Stimulated activated memory B cell treated with anti-CD40 and anti-IgM and Interleukin-4, amounts not matched to agents 10 μg/mL and 1 μg/mL and 100 μg/mL, for 72 hours (primary cell): ENCODE measurements at regions not wholly inside any gene's neighbourhood (a gene's known extent, or its start where the extent isn't known, plus 50 kb on each side); places are given as distances from the start of the nearest gene placed in this dataset.

Experiments
- ATAC-seq: fragments of 150-1000 bp; cut with Tn5 transposase; 2 replicates; pipeline ENCODE4 v1.10.0; 2021
- H3K27ac Mint-ChIP-seq: one replicate; pipeline ENCODE4 v1.8.0; 2022; ENCODE audit warnings: mild to moderate bottlenecking, mixed read lengths
- H3K27me3 Mint-ChIP-seq: one replicate; pipeline ENCODE4 v1.8.0; 2022; ENCODE audit warnings: mixed read lengths
- H3K36me3 Mint-ChIP-seq: one replicate; pipeline ENCODE4 v1.8.0; 2022; ENCODE audit warnings: mixed read lengths
- H3K4me1 Mint-ChIP-seq: one replicate; pipeline ENCODE4 v1.8.0; 2022; ENCODE audit warnings: mixed read lengths
- H3K4me3 Mint-ChIP-seq: one replicate; pipeline ENCODE4 v1.8.0; 2022; ENCODE audit warnings: mild to moderate bottlenecking, moderate library complexity, mixed read lengths
- H3K9me3 Mint-ChIP-seq: one replicate; pipeline ENCODE4 v1.8.0; 2022; ENCODE audit warnings: mixed read lengths

DNA sequence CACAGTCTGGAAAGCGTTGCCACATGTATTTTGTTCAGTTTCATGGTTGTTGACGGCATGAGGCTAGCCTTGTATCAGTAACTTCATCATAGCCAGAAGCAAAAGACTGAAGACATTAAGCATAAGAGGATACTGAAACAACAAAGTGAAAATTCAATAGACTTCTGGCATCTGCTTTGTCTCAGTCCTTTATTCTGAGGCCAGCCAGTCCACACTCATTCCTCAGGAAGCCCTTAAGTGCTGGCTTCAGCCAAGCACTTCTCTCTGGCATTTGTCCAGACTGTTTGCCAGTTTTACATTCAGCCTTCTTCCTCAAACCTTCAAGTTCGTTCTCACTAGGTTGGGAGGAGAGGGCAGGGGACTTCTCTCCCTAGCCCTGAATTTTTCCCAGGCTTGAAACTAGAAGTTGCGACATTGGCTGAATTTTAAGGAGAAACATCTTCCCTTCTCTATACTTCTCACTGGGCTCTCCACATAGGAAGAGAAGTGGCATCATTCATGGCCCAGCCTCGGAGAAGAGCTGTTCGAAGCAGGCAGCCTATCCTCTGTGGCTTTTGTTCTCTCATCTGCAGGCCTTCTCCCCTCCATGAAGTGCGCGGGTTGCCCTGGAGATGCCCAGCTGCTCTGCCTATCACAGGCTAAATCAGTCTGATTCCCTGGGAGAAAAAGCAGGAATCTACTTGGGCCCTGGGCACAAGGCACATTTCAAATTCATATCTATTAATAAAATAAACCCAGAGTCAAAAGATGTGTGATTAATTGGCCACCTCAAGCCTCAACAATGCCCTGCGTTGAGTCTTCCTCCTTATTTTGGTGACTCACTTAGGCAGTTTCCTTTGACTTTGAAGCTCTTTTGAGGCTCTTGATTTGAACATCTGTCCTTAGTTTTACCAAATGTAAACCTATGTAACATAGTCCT lies 130.9 kb upstream of the PLEKHA5 start:
- no peaks in the 10 kb centered on the region for H3K36me3 Mint-ChIP-seq
- no peak overlapping the region for H3K4me3 Mint-ChIP-seq

GRCh38 chr12:19000836-19001235 lies 128.7 kb upstream of the PLEKHA5 start:
- Mint-ChIP-seq H3K27me3 (no peaks in the 10 kb centered on the region), H3K27ac (no peak overlapping the region), H3K4me1 (no peaks in the 10 kb centered on the region), H3K9me3 (peaks cover 4% of the 10 kb centered on the region), H3K4me3 (no peak overlapping the region), H3K36me3 (no peaks in the 10 kb centered on the region)
- ATAC-seq = no peak

More for the DNA sequence above, 130.9 kb upstream of the PLEKHA5 start:
- H3K27me3 Mint-ChIP-seq = no peaks in the 10 kb centered on the region
- no peaks in the 10 kb centered on the region for H3K4me1 Mint-ChIP-seq
- peaks cover 8% of the 10 kb centered on the region for H3K9me3 Mint-ChIP-seq
- H3K27ac Mint-ChIP-seq = no peak overlapping the region
- no peak for ATAC-seq

DNA sequence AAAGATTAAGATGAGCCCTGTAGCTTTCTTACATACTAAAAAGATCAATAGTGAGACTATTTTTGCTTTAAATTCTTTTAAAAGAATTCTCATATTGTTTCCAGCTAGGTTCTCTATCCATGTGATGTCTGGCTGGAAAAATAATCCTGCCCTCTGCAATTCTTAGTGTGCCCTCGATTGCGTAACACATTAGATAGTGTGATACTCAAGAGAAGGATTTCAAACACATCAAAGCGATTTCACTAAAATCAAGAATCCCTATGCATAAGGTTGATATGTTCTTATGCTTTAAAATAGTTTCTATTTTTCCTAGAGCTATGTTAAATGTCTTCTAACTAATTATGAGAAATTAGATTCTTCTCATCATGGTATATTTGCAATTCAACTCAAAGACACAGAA lies 127.3 kb upstream of the PLEKHA5 start:
- peaks cover 4% of the 10 kb centered on the region for H3K9me3 Mint-ChIP-seq

DNA sequence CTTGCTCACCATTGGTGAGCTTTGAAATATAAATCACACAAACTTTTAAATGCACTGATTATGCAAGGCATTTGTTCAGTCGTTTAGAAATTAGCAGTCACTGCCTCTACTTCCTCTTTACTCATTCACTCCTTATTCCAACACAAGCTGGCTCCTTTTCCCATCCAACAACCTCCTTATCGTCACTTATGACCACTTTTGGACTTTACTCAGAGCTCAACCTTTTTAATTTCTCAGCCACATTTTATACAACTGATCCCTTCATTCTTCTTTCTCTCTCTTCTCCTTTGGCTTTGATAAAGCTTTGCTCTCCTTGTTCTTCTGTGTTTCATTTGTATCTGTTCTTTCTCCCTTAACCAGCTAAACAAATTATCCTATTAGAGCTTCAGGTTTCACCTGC lies 126.4 kb upstream of the PLEKHA5 start:
- Mint-ChIP-seq H3K27ac (no peak overlapping the region), H3K36me3 (no peaks in the 10 kb centered on the region), H3K27me3 (no peaks in the 10 kb centered on the region), H3K4me3 (no peak overlapping the region), H3K9me3 (peaks cover under 1% of the 10 kb centered on the region), H3K4me1 (no peaks in the 10 kb centered on the region)
- ATAC-seq = no peak

More for the DNA sequence above, 127.3 kb upstream of the PLEKHA5 start:
- Mint-ChIP-seq H3K4me3 (no peak overlapping the region), H3K27me3 (no peaks in the 10 kb centered on the region), H3K27ac (no peak overlapping the region), H3K36me3 (no peaks in the 10 kb centered on the region), H3K4me1 (no peaks in the 10 kb centered on the region)
- no peak for ATAC-seq

GRCh38 chr12:19003987-19004619 lies 125.4 kb upstream of the PLEKHA5 start:
- Mint-ChIP-seq H3K36me3 (no peaks in the 10 kb centered on the region), H3K9me3 (no peaks in the 10 kb centered on the region), H3K4me3 (no peak overlapping the region), H3K4me1 (no peaks in the 10 kb centered on the region), H3K27me3 (no peaks in the 10 kb centered on the region), H3K27ac (no peak overlapping the region)
- ATAC-seq = no peak

DNA sequence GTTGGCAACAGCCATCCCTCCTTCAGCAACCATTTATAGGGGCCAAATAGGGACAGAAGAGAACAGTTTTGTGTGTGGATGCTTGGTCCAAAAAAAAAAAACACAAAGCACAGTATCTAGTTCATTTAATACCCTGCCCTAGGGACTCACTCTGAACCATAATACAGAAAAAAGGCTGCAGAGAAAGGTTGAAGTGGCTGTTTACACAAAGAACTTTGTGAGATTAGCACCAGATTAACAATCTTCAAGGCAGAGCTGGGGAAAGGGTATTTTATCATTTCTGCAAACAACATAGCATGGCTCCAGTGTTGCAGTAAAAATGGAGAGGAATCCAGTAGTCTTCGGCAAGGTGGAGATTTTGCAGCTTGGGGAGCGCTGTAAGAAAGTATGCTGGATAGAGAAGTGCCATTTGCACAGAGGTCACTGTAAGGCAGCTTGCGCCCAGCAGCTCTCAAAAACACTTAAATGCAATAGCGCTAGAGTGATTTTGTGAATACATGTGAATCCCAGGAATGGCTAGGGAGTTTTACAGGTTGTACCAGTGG lies 124.2 kb upstream of the PLEKHA5 start:
- ATAC-seq = no peak

GRCh38 chr12:19006626-19007137 lies 122.9 kb upstream of the PLEKHA5 start:
- no peaks in the 10 kb centered on the region for H3K36me3 Mint-ChIP-seq
- peaks cover 3% of the 10 kb centered on the region for H3K9me3 Mint-ChIP-seq
- H3K4me3 Mint-ChIP-seq = no peak overlapping the region
- no peak overlapping the region for H3K27ac Mint-ChIP-seq
- ATAC-seq = no peak
- H3K4me1 Mint-ChIP-seq = no peaks in the 10 kb centered on the region
- H3K27me3 Mint-ChIP-seq = no peaks in the 10 kb centered on the region

More for the DNA sequence above, 124.2 kb upstream of the PLEKHA5 start:
- Mint-ChIP-seq H3K4me3 (no peak overlapping the region), H3K4me1 (no peaks in the 10 kb centered on the region), H3K27me3 (no peaks in the 10 kb centered on the region), H3K36me3 (no peaks in the 10 kb centered on the region), H3K9me3 (no peaks in the 10 kb centered on the region), H3K27ac (no peak overlapping the region)

GRCh38 chr12:19008102-19008501 lies 121.4 kb upstream of the PLEKHA5 start:
- ATAC-seq = no peak
- no peak overlapping the region for H3K4me3 Mint-ChIP-seq
- no peaks in the 10 kb centered on the region for H3K4me1 Mint-ChIP-seq
- H3K27ac Mint-ChIP-seq = no peak overlapping the region
- no peaks in the 10 kb centered on the region for H3K27me3 Mint-ChIP-seq
- no peaks in the 10 kb centered on the region for H3K36me3 Mint-ChIP-seq
- peaks cover 3% of the 10 kb centered on the region for H3K9me3 Mint-ChIP-seq

DNA sequence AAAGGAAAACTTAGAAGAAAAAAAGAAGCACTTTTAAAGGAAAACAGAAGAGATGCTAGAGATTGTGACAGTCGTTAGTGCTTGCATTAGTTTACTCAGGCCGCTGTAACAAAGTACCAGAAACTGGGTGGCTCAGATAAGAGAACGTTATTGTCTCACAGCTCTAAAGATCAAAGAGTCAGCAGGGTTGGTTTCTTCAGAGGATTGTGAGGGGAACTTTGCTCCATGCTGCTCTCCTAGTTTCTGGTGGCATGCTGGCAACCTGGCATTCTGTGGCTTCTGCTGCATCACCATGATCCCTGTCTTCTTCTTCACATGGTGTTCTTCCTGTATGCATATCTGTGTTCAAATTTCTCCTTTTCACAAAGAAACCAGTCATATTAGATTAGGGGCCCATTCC lies 119.4 kb upstream of the PLEKHA5 start:
- Mint-ChIP-seq H3K36me3 (no peaks in the 10 kb centered on the region), H3K27me3 (no peaks in the 10 kb centered on the region), H3K4me3 (no peak overlapping the region), H3K27ac (no peak overlapping the region), H3K9me3 (peaks cover 3% of the 10 kb centered on the region), H3K4me1 (no peaks in the 10 kb centered on the region)
- no peak for ATAC-seq

DNA sequence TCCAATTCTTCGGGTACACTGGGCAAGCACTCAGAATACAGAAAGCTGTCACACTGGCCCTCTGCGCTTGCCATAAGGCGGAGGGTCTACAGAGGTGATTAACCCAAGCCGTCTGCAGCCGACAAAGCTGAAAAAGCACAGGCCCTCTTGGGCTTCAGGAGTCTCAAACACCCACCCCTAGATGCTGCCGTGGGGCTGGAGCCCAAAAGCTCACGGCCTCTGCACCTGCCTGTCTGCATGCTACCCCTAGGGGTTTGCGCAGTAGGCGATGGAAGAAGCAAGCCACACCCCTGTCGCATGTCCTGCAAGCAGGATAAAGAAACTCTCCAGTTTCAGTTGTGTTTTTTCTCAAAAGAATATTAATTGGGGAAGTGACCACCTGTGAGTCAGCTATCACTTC lies 118.8 kb upstream of the PLEKHA5 start:
- no peaks in the 10 kb centered on the region for H3K36me3 Mint-ChIP-seq
- H3K4me1 Mint-ChIP-seq = no peaks in the 10 kb centered on the region
- no peaks in the 10 kb centered on the region for H3K27me3 Mint-ChIP-seq
- H3K9me3 Mint-ChIP-seq = peaks cover 3% of the 10 kb centered on the region
- no peak overlapping the region for H3K27ac Mint-ChIP-seq
- ATAC-seq = no peak
- no peak overlapping the region for H3K4me3 Mint-ChIP-seq

DNA sequence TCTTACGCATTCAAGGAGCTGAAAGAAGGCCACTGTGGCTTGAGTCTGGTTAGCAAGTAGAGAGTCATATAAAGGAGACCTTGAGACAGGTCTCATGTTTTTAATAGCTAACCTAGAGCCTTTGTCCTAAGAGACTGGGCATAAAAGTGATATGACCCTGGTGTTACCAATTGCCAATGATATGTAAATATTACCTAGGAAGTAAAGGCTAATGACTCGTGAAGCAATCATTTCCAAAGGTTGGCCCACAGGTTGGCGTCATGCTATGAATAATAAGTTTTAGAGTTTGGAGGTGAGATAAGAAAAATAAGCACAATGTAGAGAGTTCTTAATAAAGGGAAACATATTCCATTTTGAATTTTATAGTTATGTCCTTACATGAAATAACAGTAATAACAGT lies 116.6 kb upstream of the PLEKHA5 start:
- Mint-ChIP-seq H3K36me3 (no peaks in the 10 kb centered on the region), H3K27me3 (no peaks in the 10 kb centered on the region), H3K4me3 (no peak overlapping the region), H3K9me3 (peaks cover 3% of the 10 kb centered on the region), H3K27ac (no peak overlapping the region), H3K4me1 (no peaks in the 10 kb centered on the region)
- no peak for ATAC-seq

- Mint-ChIP-seq H3K27me3 (no peaks in the 10 kb centered on the region), H3K36me3 (no peaks in the 10 kb centered on the region)
Measured at GRCh38 chr12:19014240-19014639, 115.3 kb upstream of the PLEKHA5 start.

DNA sequence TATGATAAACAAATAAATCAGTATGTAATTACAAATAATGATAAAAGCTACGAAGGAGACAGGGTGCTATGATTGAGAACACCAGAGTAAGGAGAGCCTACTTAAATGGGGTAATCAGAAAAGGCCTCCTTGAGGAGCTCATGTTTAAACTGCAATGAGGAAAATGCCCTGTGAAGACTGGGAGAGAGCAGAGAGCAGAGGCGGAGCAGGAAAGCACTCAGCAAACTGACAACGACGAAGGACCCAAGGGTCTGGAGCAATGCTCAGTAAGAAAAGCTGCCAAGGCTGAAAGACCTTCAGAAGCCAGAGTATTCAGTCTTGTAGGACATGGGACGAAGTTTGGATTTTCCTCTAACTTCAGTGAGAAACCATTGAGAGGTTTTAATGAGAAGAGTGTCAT lies 114.2 kb upstream of the PLEKHA5 start:
- no peak overlapping the region for H3K4me3 Mint-ChIP-seq
- no peak overlapping the region for H3K27ac Mint-ChIP-seq
- no peaks in the 10 kb centered on the region for H3K4me1 Mint-ChIP-seq

More at GRCh38 chr12:19014240-19014639, 115.3 kb upstream of the PLEKHA5 start:
- no peak overlapping the region for H3K27ac Mint-ChIP-seq
- no peaks in the 10 kb centered on the region for H3K4me1 Mint-ChIP-seq
- no peak for ATAC-seq
- H3K9me3 Mint-ChIP-seq = peaks cover 7% of the 10 kb centered on the region
- H3K4me3 Mint-ChIP-seq = no peak overlapping the region

GRCh38 chr12:19018302-19018970 lies 111.1 kb upstream of the PLEKHA5 start:
- Mint-ChIP-seq H3K9me3 (peaks cover 4% of the 10 kb centered on the region), H3K27ac (no peak overlapping the region), H3K27me3 (no peaks in the 10 kb centered on the region), H3K4me1 (no peaks in the 10 kb centered on the region), H3K36me3 (no peaks in the 10 kb centered on the region), H3K4me3 (no peak overlapping the region)
- no peak for ATAC-seq

More for the DNA sequence above, 114.2 kb upstream of the PLEKHA5 start:
- H3K27me3 Mint-ChIP-seq = no peaks in the 10 kb centered on the region
- peaks cover 7% of the 10 kb centered on the region for H3K9me3 Mint-ChIP-seq
- H3K36me3 Mint-ChIP-seq = no peaks in the 10 kb centered on the region
- ATAC-seq = no peak

- Mint-ChIP-seq H3K9me3 (peaks cover 4% of the 10 kb centered on the region), H3K36me3 (no peaks in the 10 kb centered on the region), H3K27me3 (no peaks in the 10 kb centered on the region), H3K4me3 (no peak overlapping the region), H3K4me1 (no peaks in the 10 kb centered on the region), H3K27ac (no peak overlapping the region)
- no peak for ATAC-seq
Measured at GRCh38 chr12:19021240-19021639, 108.3 kb upstream of the PLEKHA5 start.
